HCT116 (cell line): ENCODE measurements at regions not wholly inside any gene's neighbourhood (a gene's known extent, or its start where the extent isn't known, plus 50 kb on each side); places are given as distances from the start of the nearest gene placed in this dataset.

Source experiments
- EZH2 ChIP-seq: fragments of 200-600 bp; sonication (generic); IDR thresholded peaks from 2 replicates; pipeline ENCODE4 v1.6.1; 2017; ENCODE audit warnings: antibody characterized with exemption, mixed run types
- TF ChIP-seq, protein P1 (sequence below), 3 experiments: fragments of 200-600 bp in 1 of 3; sonication (generic) in 1 of 3; IDR thresholded peaks in 2 of 3; conservative IDR thresholded peaks in 1 of 3; 2 replicates each; pipeline ENCODE4 v1.5.1; 2012 to 2017; ENCODE audit warnings: low read depth in 2 of 3, low read length in 2 of 3, antibody characterized with exemption in 1 of 3, borderline replicate concordance in 1 of 3, control low read depth in 1 of 3, mild to moderate bottlenecking in 1 of 3, mixed read lengths in 1 of 3, mixed run types in 1 of 3, moderate library complexity in 1 of 3; ENCODE audit not compliant: insufficient read depth in 1 of 3

- TF ChIP-seq, protein P1, sequence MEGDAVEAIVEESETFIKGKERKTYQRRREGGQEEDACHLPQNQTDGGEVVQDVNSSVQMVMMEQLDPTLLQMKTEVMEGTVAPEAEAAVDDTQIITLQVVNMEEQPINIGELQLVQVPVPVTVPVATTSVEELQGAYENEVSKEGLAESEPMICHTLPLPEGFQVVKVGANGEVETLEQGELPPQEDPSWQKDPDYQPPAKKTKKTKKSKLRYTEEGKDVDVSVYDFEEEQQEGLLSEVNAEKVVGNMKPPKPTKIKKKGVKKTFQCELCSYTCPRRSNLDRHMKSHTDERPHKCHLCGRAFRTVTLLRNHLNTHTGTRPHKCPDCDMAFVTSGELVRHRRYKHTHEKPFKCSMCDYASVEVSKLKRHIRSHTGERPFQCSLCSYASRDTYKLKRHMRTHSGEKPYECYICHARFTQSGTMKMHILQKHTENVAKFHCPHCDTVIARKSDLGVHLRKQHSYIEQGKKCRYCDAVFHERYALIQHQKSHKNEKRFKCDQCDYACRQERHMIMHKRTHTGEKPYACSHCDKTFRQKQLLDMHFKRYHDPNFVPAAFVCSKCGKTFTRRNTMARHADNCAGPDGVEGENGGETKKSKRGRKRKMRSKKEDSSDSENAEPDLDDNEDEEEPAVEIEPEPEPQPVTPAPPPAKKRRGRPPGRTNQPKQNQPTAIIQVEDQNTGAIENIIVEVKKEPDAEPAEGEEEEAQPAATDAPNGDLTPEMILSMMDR (IDR thresholded peaks at IDR 0.05 in 2 of 3, conservative IDR thresholded peaks at IDR 0.05 in 1 of 3; ENCODE audit: borderline replicate concordance in 1 of 3, insufficient read depth in 1 of 3, low read depth in 2 of 3, low read length in 2 of 3): no peak
- TF ChIP-seq EZH2: no peak
These were observed 115.8 kb upstream of the SERP2 start for GRCh38 chr13:44257796-44258195.
